A673 (cell line): ENCODE measurements at regions not wholly inside any gene's neighbourhood (a gene's known extent, or its start where the extent isn't known, plus 50 kb on each side); places are given as distances from the start of the nearest gene placed in this dataset.

ENCODE experiments used
- BruUV-seq: library from RNA; stranded (reverse); fragments of 400-500 nt; replicated peaks from 2 replicates; lab custom pipeline; 2021; lab: Mats Ljungman, UMichigan
- CTCF ChIA-PET: fragments of 300-600 bp; sonication (Branson Sonifier 250); formaldehyde crosslinking; loops from one replicate; lab custom pipeline; 2022; ENCODE audit warnings: antibody characterized with exemption; lab: Charles Lee
- POLR2A ChIA-PET: fragments of 300-600 bp; sonication (Branson Sonifier 250); formaldehyde crosslinking; loops from one replicate; lab custom pipeline; 2022; ENCODE audit warnings: antibody characterized with exemption; ENCODE audit not compliant: low non-redundant PET; lab: Charles Lee
- DNase-seq: peaks from one replicate; pipeline ENCODE4 v3.0.0-alpha.2; 2015; ENCODE audit warnings: low spot score
- H3K27ac ChIP-seq: fragments of 200-600 bp; sonication (generic); 2 replicates; pipeline ENCODE4 v1.5.1; 2016; ENCODE audit warnings: mixed run types, low read depth, mild to moderate bottlenecking, mixed read lengths, antibody characterized with exemption, low read length; ENCODE audit not compliant: poor library complexity, severe bottlenecking
- H3K27me3 ChIP-seq: fragments of 200-600 bp; sonication (generic); replicated peaks from 2 replicates; pipeline ENCODE4 v1.6.1; 2017; ENCODE audit warnings: mixed run types, low read depth, mild to moderate bottlenecking, mixed read lengths, antibody characterized with exemption, low read length; ENCODE audit not compliant: insufficient read depth, poor library complexity
- H3K36me3 ChIP-seq: fragments of 200-600 bp; sonication (generic); 2 replicates; pipeline ENCODE4 v1.6.1; 2016; ENCODE audit warnings: mixed run types, mild to moderate bottlenecking, mixed read lengths, antibody characterized with exemption, low read length; ENCODE audit not compliant: insufficient read depth, poor library complexity, severe bottlenecking
- H3K4me1 ChIP-seq: fragments of 200-600 bp; sonication (generic); 2 replicates; pipeline ENCODE4 v1.6.1; 2017; ENCODE audit warnings: mixed run types, mild to moderate bottlenecking, mixed read lengths, antibody characterized with exemption, low read length; ENCODE audit not compliant: insufficient read depth, poor library complexity, severe bottlenecking
- H3K4me3 ChIP-seq: fragments of 200-600 bp; sonication (generic); 2 replicates; pipeline ENCODE4 v1.5.1; 2016; ENCODE audit warnings: low read depth, mixed run types, mild to moderate bottlenecking, mixed read lengths, low read length; ENCODE audit not compliant: poor library complexity, severe bottlenecking
- H3K9me3 ChIP-seq: fragments of 200-600 bp; sonication (generic); 2 replicates; pipeline ENCODE4 v1.6.1; 2016; ENCODE audit warnings: mixed run types, low read depth, mild to moderate bottlenecking, mixed read lengths, antibody characterized with exemption, low read length; ENCODE audit not compliant: poor library complexity, severe bottlenecking
- CTCF ChIP-seq: fragments of 300-800, 200-600 bp; sonication (generic); conservative IDR thresholded peaks from 2 replicates; pipeline ENCODE4 v1.5.1; 2017; ENCODE audit warnings: low read depth, mild to moderate bottlenecking, antibody characterized with exemption, low read length, moderate library complexity, mixed read lengths
- EZH2 ChIP-seq: fragments of 200-600 bp; sonication (generic); IDR thresholded peaks from 2 replicates; pipeline ENCODE4 v1.6.1; 2017; ENCODE audit warnings: borderline replicate concordance, low read depth, mild to moderate bottlenecking, mixed read lengths, antibody characterized with exemption, low read length; ENCODE audit not compliant: poor library complexity, severe bottlenecking
- intact Hi-C: fragments of 100-400 bp; cut with micrococcal nuclease; formaldehyde crosslinking; loops from one replicate; pipeline ENCODE4 v1.10.0; 2022; ENCODE audit not compliant: unreplicated experiment

GRCh38 chr7:18402488-18403183 lies 92.9 kb upstream of the HDAC9 start:
- no peak overlapping the region for H3K27ac ChIP-seq
- no peaks in the 10 kb centered on the region for H3K27me3 ChIP-seq
- no peak overlapping the region for H3K4me3 ChIP-seq
- ChIA-PET POLR2A (no interaction called here), CTCF (no interaction called here)
- DNase-seq, result no peak
- TF ChIP-seq EZH2, result no peak
- TF ChIP-seq CTCF, result no peak
- no peaks in the 10 kb centered on the region for H3K9me3 ChIP-seq
- BruUV-seq, result no TSS peak
- H3K36me3 ChIP-seq, result no peaks in the 10 kb centered on the region
- H3K4me1 ChIP-seq, result no peaks in the 10 kb centered on the region
- intact Hi-C loops, result no loop called here

- Histone ChIP-seq H3K27me3 (no peaks in the 10 kb centered on the region), H3K4me1 (no peaks in the 10 kb centered on the region), H3K4me3 (no peak overlapping the region), H3K36me3 (no peaks in the 10 kb centered on the region), H3K9me3 (no peaks in the 10 kb centered on the region), H3K27ac (no peak overlapping the region)
- POLR2A ChIA-PET, result no interaction called here
- TF ChIP-seq EZH2 (no peak), CTCF (no peak)
- BruUV-seq, result no TSS peak
- CTCF ChIA-PET, result no interaction called here
- intact Hi-C loops, result no loop called here
- no peak for DNase-seq
Observed at GRCh38 chr7:18405726-18406125, 89.8 kb upstream of the HDAC9 start.

GRCh38 chr7:18407385-18407784 lies 88.2 kb upstream of the HDAC9 start:
- POLR2A ChIA-PET, result no interaction called here
- no peak for DNase-seq

More at GRCh38 chr7:18407385-18407784, 88.2 kb upstream of the HDAC9 start:
- Histone ChIP-seq H3K27ac (no peak overlapping the region), H3K4me3 (no peak overlapping the region), H3K36me3 (no peaks in the 10 kb centered on the region), H3K27me3 (no peaks in the 10 kb centered on the region), H3K9me3 (no peaks in the 10 kb centered on the region), H3K4me1 (no peaks in the 10 kb centered on the region)
- BruUV-seq, result no TSS peak
- CTCF ChIA-PET, result interaction anchor here (0.7 kb wide), 1 partner anchor 596 kb away, joined by 3 read pairs; no protein-coding TSS in a partner anchor
- intact Hi-C loops, result no loop called here
- TF ChIP-seq CTCF (no peak), EZH2 (no peak)
